ENCODE measurements at regions not wholly inside any gene's neighbourhood (a gene's known extent, or its start where the extent isn't known, plus 50 kb on each side); places are given as distances from the start of the nearest gene placed in this dataset.
"Not testable (repeated sequence)": the region's sequence is repeated elsewhere in the genome, so short reads cannot be mapped to it uniquely, and the experiment has no call there.

DNA sequence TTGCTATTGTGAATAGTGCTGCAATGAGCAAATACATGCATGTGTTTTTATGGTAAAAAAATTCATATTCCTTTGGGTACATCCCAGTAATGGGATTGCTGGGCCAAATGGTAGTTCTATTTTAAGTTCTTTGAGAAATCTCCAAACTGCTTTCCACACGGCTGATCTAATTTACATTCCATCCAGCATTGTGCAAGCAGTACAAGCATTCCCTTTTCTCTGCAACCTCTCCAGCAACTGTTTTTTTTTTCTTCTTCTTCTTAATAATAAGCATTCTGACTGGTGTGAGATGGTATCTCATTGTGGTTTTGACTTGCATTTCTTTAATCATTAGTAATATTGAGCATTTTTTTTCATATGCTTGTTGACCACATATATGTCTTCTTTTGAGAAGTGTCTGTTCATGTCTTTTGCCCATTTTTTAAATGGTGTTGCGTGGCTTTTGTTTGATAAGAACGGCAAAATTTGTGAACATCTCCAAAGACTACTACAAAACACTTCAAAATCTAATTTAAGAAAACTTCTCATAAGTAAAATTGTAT is 136.1 kb upstream of the MYO3A start:
- DNase-seq (ENCODE audit: low read depth in 1 of 2, low spot score in 1 of 2) = no peak

DNA sequence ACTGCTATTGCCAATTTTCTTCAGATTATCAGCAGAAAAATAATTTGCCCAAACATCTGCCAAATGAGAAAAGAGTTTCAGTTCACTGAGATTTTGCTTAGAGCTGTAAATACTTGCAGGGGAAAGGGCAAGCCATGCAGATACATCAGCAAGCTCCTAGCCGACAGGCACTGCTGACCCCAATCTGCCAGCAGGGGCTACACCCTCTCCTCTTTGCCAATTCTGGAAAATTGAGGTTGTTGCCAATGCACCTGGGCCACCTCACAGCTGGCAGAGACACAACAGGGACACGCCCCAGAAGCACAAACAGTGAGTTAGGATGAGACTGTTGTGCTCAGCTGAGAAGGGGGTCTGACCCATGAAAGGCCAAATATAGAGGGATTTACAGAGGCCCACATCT is 129.5 kb upstream of the MYO3A start:
- no peak for DNase-seq (ENCODE audit: low read depth in 1 of 2, low spot score in 1 of 2)

DNA sequence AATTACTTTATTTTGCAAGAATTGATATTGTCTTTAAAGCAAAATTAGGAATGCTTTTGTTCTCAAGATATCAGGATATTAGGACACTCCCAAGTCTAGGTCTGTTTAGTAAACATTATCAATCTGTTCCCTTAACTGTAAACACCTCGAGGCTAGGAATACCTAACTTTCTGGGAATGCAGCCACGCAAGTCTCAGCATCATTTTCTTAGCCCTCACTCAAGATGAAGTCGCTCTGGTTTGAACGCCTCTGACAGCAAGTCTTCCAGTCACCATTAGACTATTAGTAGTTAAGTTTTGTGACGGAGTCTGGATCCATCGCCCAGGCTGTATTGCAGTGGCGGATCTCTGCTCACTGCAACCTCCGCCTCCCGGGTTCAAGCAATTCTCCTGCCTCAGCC is 128.0 kb upstream of the MYO3A start:
- DNase-seq (ENCODE audit: low read depth in 1 of 2, low spot score in 1 of 2) = no peak

DNA sequence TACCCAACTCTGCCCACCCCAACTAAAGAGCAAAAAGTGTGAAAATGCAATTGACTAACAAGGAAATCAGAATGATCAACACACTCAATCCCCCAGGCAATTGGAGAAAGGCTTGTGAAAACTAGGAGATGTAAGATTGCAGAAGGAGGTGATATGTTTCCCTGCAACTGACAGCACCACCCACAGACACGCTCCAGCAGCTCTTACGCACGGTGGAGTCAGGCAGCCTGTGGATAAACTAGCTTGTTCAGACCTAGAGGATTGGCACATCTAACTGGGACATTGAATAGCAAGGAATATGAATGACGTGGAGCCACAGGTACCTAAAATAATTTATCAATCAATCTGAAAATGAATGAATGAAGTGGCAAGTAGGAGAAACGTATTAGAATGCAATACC is 125.7 kb upstream of the MYO3A start:
- DNase-seq (ENCODE audit: low read depth in 1 of 2, low spot score in 1 of 2) = no peak

DNA sequence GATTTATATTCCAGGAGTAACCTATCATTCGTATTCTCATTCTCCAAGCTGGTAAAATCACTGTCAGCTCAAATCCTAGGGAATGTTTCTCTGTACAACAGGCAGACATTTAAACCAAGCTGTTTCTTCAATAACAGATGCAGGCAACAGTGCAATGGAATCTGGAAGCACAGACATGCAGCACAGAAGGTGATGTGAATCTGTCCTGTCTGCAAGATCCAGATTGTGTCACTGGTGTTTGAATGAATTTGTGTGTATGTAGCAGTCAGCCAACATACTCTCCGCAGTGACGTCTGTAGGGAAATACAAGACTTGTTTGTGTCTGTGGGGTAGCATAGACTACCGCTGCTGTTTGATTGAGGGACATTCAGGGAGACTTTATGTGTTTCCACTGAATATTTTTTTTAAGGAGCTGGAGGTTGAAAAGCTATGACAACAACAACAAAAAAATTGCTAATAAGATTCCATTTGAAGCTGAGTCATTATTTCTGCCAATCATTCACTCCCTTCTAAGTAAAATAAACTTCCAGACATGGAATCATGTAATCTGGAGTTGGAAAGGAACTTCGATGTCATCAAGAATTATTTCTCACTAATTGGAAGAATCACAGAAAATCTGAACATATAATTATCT is 122.9 kb upstream of the MYO3A start:
- DNase-seq (ENCODE audit: low read depth in 1 of 2, low spot score in 1 of 2) = no peak

DNA sequence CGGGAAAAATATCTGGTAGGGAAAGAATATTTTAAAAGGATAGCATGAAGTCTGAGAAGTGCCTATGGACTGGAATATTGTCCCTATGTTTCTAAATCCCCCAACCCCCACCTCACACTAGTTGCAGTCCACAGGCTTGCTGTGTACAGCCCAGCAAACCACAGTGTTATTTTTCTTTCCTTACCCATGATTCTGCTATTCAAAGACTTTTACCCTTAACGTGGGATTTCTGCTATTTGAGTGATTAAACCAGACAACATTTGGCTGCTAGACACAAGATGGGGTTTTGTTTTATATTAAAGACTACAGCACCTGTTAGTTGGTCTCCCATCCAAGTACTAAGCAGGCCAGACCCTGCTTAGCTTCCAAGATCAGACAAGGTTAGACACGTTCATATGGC is 120.5 kb upstream of the MYO3A start:
- no peak for DNase-seq (ENCODE audit: low read depth in 1 of 2, low spot score in 1 of 2)

DNA sequence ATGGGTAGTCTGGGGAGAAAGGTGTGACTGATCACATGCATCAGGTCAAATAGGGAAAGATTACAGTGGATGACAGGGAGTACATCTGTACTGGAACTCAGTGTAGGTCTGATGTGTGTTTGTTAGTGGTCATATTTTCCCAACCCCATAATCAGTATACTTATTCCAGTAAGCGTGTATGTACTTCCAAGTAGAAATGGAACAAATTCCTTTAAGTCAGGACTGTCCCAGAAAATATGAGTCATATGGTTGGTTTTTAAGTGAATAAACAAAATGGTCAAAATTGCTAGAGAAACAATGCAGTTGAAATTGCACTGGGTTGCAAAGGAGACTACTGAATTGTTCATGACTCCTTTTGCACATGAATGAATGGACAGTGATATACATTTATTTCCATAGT is 118.8 kb upstream of the MYO3A start:
- DNase-seq (ENCODE audit: low read depth in 1 of 2, low spot score in 1 of 2) = no peak

DNA sequence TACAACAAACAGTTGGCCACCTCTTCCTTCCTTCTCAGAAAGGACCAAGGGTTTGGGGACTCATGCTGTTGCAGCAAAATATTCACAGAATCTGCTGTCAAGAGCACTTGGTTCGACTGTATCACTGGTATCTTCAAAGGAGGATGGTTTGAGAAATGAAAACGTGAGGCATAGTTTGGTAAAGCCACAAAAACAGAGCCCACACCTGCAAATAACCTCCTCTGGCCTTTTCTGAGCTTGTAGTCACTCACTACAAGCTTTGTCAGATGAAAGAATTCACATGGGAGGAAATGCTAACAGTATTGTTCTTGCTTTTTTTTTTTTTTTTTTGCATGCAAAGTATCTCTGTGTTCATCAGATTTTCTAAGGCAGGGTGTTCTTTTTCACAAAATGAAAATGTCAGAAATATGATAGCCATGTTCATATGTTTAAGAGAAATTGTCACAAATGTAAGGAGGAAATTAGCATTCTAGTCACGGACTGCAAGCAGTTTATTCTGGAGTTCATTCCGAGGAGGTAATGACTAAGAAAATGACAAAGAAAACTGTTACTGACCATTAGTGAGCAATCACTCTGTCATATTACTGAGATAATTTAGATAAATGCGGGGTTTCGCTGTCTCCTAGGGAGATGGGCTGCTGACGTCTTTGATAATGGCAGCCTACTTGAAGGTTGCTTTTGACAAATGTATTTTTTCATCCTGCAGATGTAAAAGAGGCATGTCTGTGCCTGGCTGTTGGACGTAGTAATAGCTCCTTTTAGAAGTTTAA is 117.8 kb upstream of the MYO3A start:
- DNase-seq (ENCODE audit: low read depth in 1 of 2, low spot score in 1 of 2) = no peak

DNA sequence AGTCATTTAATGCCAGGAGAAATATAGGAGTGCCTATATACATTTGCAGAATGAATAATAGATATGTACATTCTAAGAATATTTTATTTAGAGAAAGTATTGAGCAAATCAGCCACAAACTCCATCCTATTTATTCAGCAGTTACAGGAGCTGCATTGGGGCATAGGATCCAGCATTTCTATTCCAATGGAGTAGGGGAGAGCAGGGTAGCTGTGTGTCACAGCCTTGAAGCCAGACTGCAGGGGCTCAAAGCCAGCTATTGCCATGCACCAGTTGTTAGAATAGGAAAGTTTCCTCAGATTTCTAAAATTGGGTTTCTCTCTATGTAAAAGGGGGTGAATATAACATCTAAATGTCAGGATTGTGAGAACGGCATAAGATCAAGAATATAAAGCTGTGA is 116.8 kb upstream of the MYO3A start:
- DNase-seq (ENCODE audit: low read depth in 1 of 2, low spot score in 1 of 2) = no peak

DNA sequence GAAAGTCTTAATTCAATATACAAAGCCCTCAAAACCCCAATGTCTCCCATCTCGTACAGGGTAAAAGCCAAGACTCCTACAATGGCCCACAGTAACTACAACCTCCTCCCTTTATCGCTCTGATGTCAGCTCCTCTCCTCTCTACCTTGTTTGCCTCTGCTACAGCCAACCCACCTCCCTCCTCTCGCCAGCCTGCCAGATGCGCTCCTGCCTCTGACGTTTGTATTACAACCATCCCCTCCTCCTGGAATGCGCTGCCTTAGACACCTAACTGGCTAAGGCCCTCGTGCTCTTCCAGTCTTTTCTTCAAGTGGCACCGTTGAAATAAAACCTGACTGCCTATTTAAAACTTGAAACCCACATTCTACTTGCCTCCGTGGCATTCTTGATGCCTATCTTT is 115.3 kb upstream of the MYO3A start:
- DNase-seq (ENCODE audit: low read depth in 1 of 2, low spot score in 1 of 2) = no peak

DNA sequence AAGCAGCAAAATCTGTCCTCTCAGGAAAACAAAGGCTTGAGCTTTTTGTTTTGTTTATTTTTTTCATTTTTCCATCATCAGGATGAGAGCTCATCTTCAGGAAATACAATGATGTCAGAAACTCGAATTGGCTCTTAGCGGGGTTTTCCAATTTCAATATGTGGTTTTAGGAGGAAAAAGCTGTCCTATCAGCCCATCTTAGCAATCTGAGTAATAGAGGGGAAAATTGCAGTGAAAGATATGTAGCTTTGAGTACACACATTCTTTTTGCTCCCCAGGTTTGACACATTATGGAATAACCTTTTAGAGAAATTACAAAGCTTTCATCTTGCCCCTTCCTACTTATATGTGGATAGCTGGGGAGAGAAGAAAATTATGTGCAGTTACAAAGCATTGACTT is 113.6 kb upstream of the MYO3A start:
- DNase-seq (ENCODE audit: low read depth in 1 of 2, low spot score in 1 of 2) = no peak

DNA sequence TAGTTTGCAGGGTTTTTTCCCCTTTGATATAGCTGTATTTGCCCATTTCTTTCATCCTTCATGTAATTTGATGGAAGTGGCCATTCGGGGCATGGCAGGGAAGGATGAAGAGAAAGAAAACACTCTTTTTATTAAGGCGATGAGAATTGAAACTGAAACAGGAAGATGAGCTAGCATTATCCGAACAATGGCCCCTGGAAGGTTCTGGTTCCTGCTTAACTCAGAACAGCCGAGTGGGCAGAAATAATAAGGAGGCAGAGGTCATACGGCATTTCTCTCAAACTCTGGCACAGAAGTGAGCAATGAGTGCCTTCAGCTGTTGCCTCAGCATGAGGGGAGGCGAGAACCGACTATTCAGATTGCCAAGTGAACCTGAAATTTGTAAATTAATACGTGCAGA is 113.2 kb upstream of the MYO3A start:
- no peak for DNase-seq (ENCODE audit: low read depth in 1 of 2, low spot score in 1 of 2)

DNA sequence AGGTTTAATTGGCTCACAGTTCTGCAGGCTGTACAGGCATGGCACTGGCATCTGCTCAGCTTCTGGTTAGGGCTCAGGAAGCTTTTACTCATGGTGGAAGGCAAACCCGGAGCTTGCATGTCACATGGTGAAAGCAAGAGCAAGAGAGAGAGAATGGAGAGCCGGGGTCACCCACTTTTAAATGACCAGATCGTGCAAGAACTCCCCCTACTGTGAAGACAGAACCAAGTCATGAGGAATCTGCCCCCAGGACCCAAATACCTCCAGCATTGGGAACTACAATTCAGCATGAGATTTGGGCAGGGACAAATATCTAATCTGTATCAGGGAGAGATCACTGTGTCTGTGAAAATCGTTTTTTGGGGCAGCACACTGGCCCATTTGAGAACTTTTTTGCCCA is 110.0 kb upstream of the MYO3A start:
- DNase-seq (ENCODE audit: low read depth in 1 of 2, low spot score in 1 of 2) = no peak

DNA sequence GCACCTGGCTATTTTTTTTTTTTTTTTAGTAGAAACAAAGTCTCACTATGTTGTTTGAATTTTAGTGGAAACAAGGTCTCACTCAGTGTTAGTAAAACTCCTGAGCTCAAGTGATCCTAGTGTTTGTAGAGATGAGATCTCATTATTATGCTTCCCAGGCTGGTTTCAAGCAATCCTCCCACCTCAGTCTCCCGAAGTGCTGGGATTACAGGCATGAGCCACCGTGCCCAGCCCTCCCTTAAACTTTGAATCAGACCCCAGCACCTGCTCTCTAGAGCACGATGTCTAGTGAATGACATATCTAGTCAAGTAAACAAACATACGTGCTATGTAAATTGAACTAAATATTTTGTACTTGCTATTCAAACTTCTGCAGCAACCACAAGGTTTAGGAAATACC is 105.6 kb upstream of the MYO3A start:
- DNase-seq (ENCODE audit: low read depth in 1 of 2, low spot score in 1 of 2) = no peak

DNA sequence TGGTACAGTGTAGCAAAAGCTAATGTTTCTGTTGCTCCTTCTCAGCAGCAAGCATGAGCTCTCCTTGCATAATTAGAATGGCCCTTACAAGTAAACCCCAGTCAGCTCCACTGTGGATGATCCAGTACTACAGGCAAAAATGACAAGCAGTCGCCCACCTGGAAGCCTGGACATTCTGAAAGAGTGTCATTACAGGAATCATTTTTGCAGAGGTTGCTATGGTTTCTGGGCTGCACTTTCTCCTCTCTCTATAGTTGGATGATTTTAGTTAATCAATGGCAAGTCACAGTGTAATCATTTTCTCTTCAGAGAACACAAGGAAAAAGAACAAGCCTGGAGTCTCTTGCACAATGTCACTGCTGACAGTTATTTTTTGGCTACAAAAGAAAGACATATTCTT is 102.9 kb upstream of the MYO3A start:
- no peak for DNase-seq (ENCODE audit: low read depth in 1 of 2, low spot score in 1 of 2)

DNA sequence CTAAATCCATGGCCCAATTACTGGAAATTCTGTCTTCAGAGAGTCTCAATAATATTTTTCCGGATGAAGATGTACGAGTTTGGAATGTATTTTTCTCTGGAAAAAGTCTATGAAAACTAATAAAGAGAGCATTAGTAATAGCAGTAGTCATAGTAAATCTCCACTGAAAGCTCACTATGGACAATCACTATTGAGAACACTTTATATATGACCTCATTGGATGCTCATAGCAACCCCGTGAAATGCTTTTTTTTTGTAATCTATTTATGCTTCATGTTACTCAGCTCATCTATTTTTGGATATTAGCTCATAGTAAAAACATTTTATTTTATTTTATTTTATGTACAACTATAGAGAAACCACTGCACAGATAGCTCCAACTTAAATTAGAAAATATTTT is 94.3 kb upstream of the MYO3A start:
- DNase-seq (ENCODE audit: low read depth in 1 of 2, low spot score in 1 of 2) = no peak

DNA sequence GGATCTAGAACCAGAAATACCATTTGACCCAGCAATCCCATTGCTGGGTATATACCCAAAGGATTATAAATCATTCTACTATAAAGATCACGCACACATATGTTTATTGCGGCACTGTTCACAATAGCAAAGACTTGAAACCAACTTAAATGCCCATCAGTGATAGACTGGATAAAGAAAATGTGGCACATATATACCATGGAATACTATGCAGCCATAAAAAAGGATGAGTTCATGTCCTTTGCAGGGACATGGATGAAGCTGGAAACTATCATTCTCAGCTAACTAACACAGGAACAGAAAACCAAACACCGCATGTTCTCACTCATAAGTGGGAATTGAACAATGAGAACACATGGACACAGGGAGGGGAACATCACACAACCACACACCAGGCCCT is 93.2 kb upstream of the MYO3A start:
- DNase-seq (ENCODE audit: low read depth in 1 of 2, low spot score in 1 of 2) = not testable (repeated sequence)

DNA sequence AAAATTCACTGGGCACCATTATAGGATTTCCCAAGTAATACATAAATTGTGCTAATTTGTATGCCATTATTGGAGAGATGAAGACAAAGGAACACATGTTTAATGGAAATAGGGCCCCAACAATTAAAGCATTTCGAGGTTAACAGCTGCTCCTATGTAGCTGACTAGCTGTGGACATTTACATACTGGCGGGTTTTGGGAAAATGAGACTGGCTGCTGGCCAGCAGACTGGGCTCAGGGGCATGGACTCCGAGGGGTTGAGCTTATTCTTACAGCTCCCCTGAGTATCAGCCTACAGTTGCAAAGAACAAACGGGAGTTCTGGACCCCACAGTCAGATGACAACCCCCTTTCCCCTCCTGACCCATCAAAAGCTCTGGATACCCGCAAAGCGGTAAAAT is 91.9 kb upstream of the MYO3A start:
- no peak for DNase-seq (ENCODE audit: low read depth in 1 of 2, low spot score in 1 of 2)

DNA sequence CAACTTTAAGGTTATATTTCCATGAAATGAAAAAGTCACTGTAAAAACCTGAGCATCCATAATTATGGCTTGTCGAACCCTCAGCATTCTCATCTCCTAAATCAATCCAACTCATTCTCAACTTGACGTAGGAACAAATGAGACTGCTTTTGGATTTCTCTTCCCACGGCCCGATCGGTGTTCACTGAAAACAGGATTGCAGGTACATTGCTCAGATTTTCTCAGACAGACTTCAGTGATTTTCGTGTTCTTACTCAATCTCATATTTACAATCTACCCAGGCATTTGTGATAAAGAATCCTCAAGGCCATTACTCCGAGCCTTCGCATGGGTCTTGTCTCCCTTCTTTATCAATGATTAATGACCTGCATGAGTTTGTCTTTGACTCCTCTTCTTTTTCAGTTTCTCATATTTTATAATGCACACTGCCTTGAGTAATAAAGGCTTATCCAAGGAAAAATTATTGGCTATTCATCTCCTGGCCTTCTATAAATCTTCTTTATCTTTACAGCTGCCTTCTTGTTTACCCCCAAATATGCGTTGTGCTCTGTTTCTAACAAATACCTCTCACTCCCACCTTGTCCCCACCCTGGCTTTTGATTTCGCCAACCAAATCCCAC is 90.4 kb upstream of the MYO3A start:
- no peak for DNase-seq (ENCODE audit: low read depth in 1 of 2, low spot score in 1 of 2)

DNA sequence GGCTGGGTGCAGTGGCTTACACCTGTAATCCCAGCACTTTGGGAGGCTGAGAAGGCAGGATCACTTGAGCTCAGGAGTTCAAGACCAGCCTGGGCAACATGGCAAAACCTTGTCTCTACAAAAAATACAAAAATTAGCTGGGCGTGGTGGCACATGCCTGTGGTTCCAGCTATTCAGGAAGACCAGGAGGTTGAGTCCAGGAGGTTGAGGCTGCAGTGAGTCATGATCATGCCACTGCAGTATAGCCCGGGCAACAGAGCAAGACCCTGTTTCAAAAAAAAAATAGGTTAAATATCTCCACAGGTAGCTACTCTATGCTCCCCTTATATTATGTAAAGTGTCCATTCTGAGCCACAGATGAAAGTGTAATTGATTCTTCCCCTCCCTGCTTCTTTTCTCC is 89.3 kb upstream of the MYO3A start:
- DNase-seq (ENCODE audit: low read depth in 1 of 2, low spot score in 1 of 2) = not testable (repeated sequence)

DNA sequence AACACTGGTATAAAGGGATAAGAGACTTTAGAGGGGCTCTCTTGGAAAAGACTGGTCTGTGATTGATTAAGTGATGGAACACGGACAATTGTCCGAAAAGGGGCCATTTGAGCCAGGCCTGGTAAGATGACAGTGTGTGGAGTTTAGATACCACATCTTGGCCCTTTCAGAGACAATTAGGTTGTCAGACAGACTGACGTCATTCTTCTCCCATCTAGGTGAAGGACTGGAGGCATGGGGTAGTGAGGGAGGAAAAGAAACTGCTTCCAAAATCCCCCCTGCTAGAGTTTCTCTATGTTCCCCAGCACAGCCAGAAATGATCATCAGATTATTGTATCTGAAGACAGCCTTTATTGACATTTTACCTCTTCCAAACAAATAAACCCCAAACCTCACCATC is 84.8 kb upstream of the MYO3A start:
- no peak for DNase-seq (ENCODE audit: low read depth in 1 of 2, low spot score in 1 of 2)

DNA sequence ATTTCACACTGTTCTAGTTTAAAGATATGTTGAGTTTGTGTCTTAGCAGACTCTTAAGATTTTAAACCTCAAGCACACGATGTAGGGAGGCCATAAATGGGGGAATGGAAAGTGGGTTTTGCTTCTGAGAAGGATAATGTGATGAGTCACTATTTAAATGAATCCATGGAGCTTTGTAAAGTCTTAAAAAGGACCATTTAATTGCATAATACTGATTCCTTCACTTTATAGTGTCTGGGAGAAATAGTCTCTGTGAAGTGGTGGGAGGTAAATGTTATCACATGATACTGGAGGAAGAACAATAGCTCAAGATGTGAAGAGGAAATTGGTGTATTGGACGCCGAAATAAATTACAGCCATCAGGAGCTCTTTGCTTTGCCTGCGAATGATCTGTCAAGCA is 84.0 kb upstream of the MYO3A start:
- DNase-seq (ENCODE audit: low read depth in 1 of 2, low spot score in 1 of 2) = no peak
